Stimulated activated CD4-positive, alpha-beta T cell treated with anti-CD3 and anti-CD28 coated beads, Interleukin-15, amount 100 ng/mL, for 48 hours (primary cell): ENCODE measurements at regions not wholly inside any gene's neighbourhood (a gene's known extent, or its start where the extent isn't known, plus 50 kb on each side); places are given as distances from the start of the nearest gene placed in this dataset.

Experiments
- DNase-seq, 2 donors: peaks; one replicate each; pipeline ENCODE4 v3.0.0-alpha.2; 2020; ENCODE audit warnings: low read depth in 2 of 2

DNA sequence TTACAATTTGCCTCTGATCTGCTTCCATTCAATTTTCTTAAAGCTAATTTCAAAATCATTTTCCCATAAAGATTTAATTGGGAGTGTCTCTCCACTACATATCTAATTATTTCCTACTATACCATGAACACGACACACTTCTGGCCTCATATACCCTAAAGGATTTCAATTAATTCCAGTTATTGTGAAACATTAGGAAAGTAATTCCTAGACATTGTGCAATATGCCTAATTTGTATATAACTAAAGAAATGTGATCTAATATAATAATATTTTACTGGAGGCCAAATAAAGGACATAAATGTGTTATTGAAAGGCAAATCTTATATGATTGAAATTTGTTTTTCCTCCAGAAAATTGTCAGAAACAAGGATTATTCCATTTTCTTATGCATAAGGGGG is 727.2 kb upstream of the ADGRL2 start:
- no peak for DNase-seq

DNA sequence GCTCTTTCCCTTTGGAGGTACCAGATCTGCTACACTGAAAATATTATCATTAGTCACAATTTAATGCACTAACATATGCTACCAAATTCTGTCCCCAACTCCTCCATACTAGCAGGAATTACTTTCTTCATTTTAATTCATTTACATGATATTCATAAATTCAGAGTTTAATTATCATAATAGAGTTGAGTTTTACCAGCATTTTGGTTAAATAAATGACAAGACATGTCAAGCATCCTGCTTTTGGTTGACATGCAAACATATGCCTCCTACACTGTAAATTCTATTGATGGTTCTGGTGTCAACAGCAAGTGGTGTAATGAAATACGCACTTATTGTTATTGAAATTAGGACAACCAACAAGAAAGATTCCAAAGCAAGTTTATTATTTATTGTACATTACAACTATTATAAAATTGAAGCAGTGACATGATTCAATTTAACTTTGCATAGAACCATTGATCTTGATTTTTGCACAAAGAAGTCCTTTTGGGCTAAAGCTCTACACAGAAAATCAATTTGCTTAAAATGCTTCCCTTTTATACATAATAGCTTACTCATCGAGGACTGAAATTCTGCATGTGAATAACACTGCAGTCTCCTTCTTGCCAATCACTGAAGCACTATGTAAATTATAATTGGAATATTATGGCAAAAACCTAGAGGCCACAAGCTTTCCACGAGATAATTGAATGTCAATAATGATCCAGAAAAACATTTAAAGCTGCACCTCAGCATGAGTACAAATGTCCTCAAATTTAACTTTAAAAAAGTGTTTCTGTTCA is 728.6 kb upstream of the ADGRL2 start:
- DNase-seq, result no peak

DNA sequence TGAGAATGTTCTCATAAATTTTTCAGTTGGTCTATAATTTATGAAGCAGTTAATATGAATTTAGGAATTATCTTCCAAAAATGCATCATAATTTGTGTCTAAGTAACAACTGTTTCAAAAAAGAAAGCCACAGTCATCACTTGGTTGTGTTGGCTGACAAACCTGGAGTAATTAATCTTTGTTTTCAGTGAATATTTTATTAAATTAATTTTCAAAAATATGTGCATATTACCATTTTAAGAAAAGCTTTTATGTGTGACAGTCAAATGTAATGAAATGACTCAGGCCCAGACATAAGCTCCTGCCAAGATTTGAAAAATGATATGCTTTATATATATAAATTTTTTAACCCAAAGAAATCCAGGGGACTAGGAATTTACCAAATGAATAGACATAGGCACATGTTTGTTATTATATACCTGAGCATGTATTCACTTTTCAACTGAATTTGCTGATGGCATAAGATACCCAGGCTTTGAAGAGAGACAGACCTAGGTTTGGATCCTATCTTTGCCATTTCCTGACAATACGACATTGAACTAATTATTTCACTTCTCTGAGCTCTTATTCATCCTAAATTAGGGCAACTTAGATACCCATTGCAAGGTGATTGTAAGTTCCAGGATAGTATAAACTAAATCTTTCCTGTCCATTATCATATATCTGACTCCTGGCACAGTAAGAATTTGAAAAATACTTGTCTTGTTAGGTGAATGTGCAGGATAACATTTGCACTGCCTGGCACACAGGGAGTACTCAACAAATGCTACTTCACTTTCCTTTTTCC is 729.5 kb upstream of the ADGRL2 start:
- no peak for DNase-seq

DNA sequence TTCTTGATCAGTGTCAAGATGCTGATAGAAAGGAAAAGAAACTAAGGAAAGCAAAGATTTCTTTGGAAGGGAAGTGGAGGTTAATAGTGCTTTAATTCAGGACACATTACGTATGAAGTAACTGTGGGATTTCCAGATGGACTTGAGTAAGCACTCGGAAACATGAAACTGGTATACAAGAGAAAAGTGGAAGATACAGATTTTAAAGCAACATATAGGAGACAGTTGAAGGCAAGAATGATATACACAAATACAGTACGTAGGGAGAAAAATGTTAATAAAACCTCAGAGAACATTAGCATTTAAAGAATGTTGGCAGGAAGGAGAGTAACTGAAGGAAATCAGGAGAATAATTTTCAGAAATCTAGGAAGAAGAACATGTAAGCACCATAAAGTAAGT is 730.9 kb upstream of the ADGRL2 start:
- no peak for DNase-seq

GRCh38 chr1:81068726-81069125 is 732.0 kb upstream of the ADGRL2 start:
- DNase-seq, result no peak

GRCh38 chr1:81053826-81054225 is 746.9 kb upstream of the ADGRL2 start:
- no peak for DNase-seq

DNA sequence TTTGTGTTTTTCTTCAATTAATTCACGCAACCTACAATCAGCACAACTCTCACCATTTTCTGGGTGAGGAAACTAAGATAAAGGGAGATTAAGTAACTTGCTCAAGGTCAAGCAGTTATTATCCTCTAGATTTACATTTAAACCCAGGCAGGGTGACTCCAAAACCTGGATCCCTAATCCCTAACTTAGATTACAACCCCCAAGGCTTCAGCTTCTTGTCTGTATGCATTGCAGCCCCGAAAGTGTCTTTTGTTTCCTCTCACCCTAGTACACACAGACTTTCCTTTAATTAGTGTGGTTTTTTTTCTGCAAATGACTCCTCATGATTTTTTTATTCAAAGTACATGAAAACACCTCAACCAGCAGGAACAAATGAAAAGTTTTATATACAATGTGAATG is 748.6 kb upstream of the ADGRL2 start:
- no peak for DNase-seq

DNA sequence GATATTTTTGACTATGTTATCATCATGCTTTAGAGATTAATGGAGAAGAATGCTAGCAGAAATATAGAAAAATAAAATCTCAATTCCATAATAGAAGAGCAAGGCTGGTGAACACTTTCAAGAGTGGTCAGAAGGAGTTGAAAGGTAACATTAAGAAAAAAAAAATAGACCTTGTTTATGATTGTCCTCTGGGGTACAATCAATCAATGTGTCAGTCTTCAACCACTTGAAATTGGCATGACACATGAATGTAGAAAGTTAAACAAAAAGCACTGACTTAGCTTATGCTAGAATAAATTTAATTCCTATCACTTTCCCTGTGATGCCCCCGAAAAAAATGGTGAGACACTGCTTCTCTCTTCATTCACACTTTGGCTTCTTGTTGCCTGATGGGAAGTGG is 750.3 kb upstream of the ADGRL2 start:
- no peak for DNase-seq

DNA sequence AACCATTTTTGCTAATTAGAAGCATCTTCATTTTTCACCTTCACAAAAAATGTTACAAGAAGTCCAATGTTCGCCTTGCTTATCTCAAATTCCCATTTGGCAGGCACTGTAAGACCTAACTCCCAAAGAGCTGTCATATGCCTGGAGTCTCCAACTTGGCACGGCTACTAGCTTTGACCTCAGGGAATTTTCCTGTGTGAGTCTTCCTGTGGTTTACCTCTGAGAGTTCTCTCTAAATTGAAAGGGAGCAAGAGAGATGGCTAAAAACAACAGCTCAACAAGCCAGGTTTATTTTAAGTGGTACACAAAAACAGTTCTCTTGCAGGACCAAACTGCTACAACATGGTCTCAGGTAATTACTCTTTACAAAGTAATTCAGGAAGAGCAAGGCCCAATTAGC is 756.0 kb upstream of the ADGRL2 start:
- DNase-seq, result no peak

- DNase-seq, result no peak
Observed at GRCh38 chr1:81042225-81042624, 758.5 kb upstream of the ADGRL2 start.

DNA sequence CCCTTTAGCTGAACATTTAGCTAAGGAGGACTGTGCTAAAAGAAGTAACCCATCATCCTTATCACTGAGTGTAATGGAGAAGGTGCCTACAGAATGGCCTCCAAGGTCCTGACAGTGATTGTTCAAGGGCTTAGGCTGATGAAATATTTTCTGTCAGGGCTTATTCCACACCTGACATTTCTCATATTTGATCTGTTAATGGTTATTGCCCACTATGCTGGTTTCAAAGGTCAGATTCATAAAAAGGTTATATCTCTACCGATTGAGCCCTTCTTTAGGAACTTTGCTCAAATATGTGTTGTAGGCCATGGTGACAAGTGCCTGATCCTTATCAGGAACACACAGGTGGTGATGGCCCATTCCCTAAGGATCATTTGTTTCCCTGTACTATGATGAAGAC is 766.4 kb upstream of the ADGRL2 start:
- DNase-seq, result no peak

DNA sequence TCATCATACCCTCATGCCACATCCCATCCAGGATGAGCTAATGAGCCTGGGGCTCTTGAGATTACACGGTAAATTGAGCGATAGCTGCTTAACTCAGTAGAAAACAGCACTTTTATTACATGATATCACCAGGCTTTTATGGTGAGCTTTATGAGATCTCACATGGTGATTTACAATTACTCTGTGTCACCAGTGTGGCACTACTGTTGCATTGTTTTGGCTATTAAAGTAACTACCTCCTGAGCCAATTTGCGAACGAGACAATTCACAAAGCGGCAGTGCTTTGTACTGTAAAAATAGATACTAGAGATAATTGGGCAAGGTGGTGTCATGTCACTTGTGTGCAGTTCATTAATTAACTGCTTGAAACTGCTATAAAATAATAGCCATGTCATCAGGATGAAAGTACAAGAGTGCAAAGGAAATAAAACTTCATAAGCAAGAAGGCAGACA is 767.7 kb upstream of the ADGRL2 start:
- no peak for DNase-seq

- no peak for DNase-seq
Observed at GRCh38 chr1:81032374-81032773, 768.4 kb upstream of the ADGRL2 start.

GRCh38 chr1:81030441-81030840 is 770.3 kb upstream of the ADGRL2 start:
- DNase-seq, result no peak

GRCh38 chr1:81029266-81029665 is 771.5 kb upstream of the ADGRL2 start:
- DNase-seq, result no peak

DNA sequence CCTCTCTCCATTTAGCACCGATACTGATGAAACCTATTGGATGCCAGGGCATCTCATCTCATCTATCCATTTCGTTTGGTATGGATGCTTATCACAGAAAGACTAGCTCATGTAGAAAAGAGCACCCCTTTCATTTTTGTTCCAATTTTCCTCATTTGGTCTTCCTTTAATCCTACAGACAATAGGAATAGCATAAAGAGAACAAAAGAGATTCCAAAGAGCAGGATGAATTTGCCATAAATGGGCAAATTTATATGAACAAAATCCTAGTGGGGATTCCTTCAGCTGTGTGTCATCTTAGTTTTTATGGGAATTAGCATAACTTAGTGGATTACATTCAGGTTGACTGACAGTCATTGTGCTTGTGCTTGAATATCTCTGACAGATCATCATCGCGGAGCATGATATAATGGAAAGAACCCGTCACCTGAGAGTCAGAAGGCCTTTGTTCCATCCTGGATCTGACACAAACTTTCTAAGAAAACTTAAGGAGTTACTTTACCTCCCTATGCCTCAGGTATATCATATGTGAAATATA is 777.5 kb upstream of the ADGRL2 start:
- DNase-seq, result no peak

- DNase-seq, result no peak
Observed at GRCh38 chr1:81021134-81021533, 779.6 kb upstream of the ADGRL2 start.

- DNase-seq, result no peak
Observed at GRCh38 chr1:81020506-81020905, 780.2 kb upstream of the ADGRL2 start.

DNA sequence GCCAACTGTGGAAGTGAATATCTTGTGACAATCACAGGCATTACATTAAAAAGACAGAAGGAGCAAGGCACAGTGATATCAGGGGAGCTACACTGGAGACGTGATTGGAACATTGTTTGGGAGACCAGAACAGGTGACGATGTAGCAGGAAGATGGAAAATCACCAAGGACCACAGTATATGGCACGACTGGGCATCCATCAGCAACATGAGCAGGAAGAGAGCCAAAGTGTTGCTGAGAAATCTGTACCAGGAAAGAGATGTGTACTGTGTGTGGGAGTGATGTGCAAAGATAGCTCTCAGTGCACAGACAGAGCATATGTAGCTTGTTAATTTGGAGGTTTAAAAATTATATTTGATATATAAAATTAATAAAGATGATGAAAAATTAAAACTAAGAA is 790.6 kb upstream of the ADGRL2 start:
- DNase-seq, result no peak

DNA sequence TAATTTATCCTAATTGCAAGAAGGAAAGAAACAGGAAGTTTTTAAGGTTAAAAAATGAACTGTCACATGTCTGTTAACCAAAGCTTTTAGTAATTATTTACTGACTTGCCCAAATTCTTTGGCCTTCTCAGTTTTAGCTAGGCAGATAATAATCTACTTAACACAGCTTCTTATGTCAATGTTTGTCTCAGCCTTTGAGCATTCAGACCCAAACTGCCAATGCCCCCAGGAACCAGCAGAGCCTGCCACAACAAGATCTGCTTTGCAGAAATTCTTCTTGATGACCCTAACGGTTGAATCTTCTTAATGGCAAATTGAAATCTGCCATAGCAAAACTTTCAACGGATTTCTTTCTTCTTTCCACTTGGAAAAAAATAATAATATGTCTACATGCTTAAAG is 792.4 kb upstream of the ADGRL2 start:
- DNase-seq, result no peak

DNA sequence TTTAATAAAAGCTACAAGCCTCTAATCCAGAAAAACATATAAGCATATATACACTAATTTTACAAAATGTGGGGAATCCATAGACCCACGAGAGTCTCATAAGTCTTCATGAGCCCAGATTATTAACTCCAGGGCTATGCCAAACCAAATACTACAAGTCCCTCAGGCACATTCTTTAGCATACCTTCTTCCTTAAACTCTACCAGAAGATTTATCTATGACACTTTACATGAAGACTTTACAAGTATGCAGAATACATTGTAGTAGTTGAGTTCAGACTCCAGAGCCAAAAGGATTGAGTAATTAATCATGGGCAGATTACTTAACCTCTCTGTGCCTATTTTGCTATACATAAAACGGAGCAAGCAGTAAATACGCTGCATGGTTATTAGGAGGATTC is 793.7 kb upstream of the ADGRL2 start:
- DNase-seq, result no peak

GRCh38 chr1:81006502-81006901 is 794.2 kb upstream of the ADGRL2 start:
- no peak for DNase-seq

- DNase-seq, result no peak
Observed at GRCh38 chr1:81004011-81004410, 796.7 kb upstream of the ADGRL2 start.
